Endothelial cell (in vitro differentiated cells): ENCODE measurements at regions not wholly inside any gene's neighbourhood (a gene's known extent, or its start where the extent isn't known, plus 50 kb on each side); places are given as distances from the start of the nearest gene placed in this dataset.

Experiments used
- DNase-seq: peaks from one replicate; pipeline ENCODE4 v3.0.0; 2021; ENCODE audit warnings: low spot score
- H3K27ac Mint-ChIP-seq: one replicate; pipeline ENCODE4 v1.8.0; 2021; ENCODE audit warnings: mixed read lengths, inconsistent platforms; ENCODE audit not compliant: unreplicated experiment
- H3K27me3 Mint-ChIP-seq: one replicate; pipeline ENCODE4 v1.8.0; 2021; ENCODE audit warnings: mild to moderate bottlenecking, moderate library complexity, mixed read lengths, inconsistent platforms; ENCODE audit not compliant: unreplicated experiment
- H3K36me3 Mint-ChIP-seq: one replicate; pipeline ENCODE4 v1.8.0; 2021; ENCODE audit warnings: mild to moderate bottlenecking, low read depth, mixed read lengths, inconsistent platforms; ENCODE audit not compliant: unreplicated experiment
- H3K4me1 Mint-ChIP-seq: one replicate; pipeline ENCODE4 v1.8.0; 2021; ENCODE audit warnings: mild to moderate bottlenecking, mixed read lengths, inconsistent platforms; ENCODE audit not compliant: unreplicated experiment
- H3K4me3 Mint-ChIP-seq: one replicate; pipeline ENCODE4 v1.8.0; 2021; ENCODE audit warnings: mild to moderate bottlenecking, mixed read lengths, inconsistent platforms; ENCODE audit not compliant: unreplicated experiment
- H3K9me3 Mint-ChIP-seq: one replicate; pipeline ENCODE4 v1.8.0; 2021; ENCODE audit warnings: mixed read lengths, inconsistent platforms; ENCODE audit not compliant: unreplicated experiment
- TF ChIP-seq, protein P1 (sequence below): fragments of 200-600 bp; sonication (generic); IDR thresholded peaks from one replicate; pipeline ENCODE4 v1.5.0; 2021; ENCODE audit warnings: antibody characterized with exemption; ENCODE audit not compliant: unreplicated experiment

DNA sequence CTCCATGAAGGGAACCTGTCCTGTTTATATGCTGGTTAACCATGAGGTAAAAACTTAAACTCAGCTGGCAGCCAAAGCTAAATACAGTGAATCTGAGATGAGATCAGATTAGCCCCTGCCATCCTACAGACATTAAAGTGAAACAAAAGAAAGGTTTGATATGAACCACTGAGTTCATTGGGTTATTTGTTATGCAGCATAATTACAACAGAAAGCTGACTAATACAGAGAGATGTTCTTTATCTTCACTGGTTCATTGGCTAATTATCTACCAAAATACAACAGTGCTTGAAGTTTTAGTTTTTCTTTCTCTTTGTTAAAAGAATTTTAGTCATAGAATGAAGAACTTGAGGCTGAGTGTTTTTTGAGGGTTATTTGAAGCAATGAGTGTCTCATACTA lies 307.6 kb upstream of the FERMT1 start:
- TF ChIP-seq, protein P1, sequence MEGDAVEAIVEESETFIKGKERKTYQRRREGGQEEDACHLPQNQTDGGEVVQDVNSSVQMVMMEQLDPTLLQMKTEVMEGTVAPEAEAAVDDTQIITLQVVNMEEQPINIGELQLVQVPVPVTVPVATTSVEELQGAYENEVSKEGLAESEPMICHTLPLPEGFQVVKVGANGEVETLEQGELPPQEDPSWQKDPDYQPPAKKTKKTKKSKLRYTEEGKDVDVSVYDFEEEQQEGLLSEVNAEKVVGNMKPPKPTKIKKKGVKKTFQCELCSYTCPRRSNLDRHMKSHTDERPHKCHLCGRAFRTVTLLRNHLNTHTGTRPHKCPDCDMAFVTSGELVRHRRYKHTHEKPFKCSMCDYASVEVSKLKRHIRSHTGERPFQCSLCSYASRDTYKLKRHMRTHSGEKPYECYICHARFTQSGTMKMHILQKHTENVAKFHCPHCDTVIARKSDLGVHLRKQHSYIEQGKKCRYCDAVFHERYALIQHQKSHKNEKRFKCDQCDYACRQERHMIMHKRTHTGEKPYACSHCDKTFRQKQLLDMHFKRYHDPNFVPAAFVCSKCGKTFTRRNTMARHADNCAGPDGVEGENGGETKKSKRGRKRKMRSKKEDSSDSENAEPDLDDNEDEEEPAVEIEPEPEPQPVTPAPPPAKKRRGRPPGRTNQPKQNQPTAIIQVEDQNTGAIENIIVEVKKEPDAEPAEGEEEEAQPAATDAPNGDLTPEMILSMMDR, result no peak

GRCh38 chr20:6426287-6426891 lies 303.6 kb upstream of the FERMT1 start:
- Mint-ChIP-seq H3K9me3 (no peaks in the 10 kb centered on the region), H3K27me3 (no peaks in the 10 kb centered on the region), H3K4me3 (no peak overlapping the region), H3K27ac (no peak overlapping the region), H3K4me1 (no peaks in the 10 kb centered on the region), H3K36me3 (no peaks in the 10 kb centered on the region)
- TF ChIP-seq, protein P1, result no peak
- no peak for DNase-seq

More for the DNA sequence above, 307.6 kb upstream of the FERMT1 start:
- Mint-ChIP-seq H3K27me3 (no peaks in the 10 kb centered on the region), H3K36me3 (no peaks in the 10 kb centered on the region), H3K9me3 (no peaks in the 10 kb centered on the region), H3K4me3 (no peak overlapping the region), H3K4me1 (no peaks in the 10 kb centered on the region), H3K27ac (no peak overlapping the region)
- no peak for DNase-seq

- DNase-seq, result no peak
- Mint-ChIP-seq H3K36me3 (no peaks in the 10 kb centered on the region), H3K27ac (no peak overlapping the region), H3K4me3 (no peak overlapping the region), H3K27me3 (no peaks in the 10 kb centered on the region), H3K9me3 (no peaks in the 10 kb centered on the region), H3K4me1 (no peaks in the 10 kb centered on the region)
- TF ChIP-seq, protein P1, result no peak
These were observed 298.8 kb upstream of the FERMT1 start for GRCh38 chr20:6421321-6422248.

- Mint-ChIP-seq H3K36me3 (no peaks in the 10 kb centered on the region), H3K4me1 (no peaks in the 10 kb centered on the region), H3K27me3 (no peaks in the 10 kb centered on the region), H3K9me3 (no peaks in the 10 kb centered on the region), H3K27ac (no peak overlapping the region), H3K4me3 (no peak overlapping the region)
- TF ChIP-seq, protein P1, result no peak
- no peak for DNase-seq
These were observed 297.5 kb upstream of the FERMT1 start for GRCh38 chr20:6420336-6420735.

GRCh38 chr20:6418732-6419131 lies 295.9 kb upstream of the FERMT1 start:
- no peak overlapping the region for H3K27ac Mint-ChIP-seq
- no peak for DNase-seq
- H3K9me3 Mint-ChIP-seq, result no peaks in the 10 kb centered on the region
- no peaks in the 10 kb centered on the region for H3K4me1 Mint-ChIP-seq
- TF ChIP-seq, protein P1, result no peak
- H3K27me3 Mint-ChIP-seq, result peaks cover 1% of the 10 kb centered on the region
- H3K36me3 Mint-ChIP-seq, result no peaks in the 10 kb centered on the region
- no peak overlapping the region for H3K4me3 Mint-ChIP-seq
